ENCODE measurements at regions not wholly inside any gene's neighbourhood (a gene's known extent, or its start where the extent isn't known, plus 50 kb on each side); places are given as distances from the start of the nearest gene placed in this dataset.

DNA sequence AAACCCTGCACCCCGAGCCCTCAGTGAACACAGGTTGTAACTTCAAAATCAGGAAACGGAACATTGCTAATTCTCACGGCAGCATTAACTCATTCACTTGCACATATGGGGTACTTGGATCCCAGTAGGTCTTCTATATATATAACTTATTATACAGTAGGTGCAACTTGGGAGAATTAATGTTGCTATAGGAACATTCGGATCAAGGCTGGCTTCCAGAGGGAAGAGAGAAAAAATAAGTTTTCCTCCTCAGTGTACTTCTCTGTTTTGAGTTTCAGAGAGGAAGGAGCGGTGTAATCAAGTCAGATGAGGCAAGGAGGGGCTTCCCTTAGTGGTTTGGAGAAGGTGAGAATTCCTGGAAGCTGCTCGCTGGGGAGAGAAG, 90.9 kb upstream of the ZNF507 start:
- ChIA-PET POLR2A (no interaction called here), CTCF (ENCODE audit: unreplicated experiment) (no interaction called here)
- H3K9me2 ChIP-seq (ENCODE audit: insufficient read depth, low read length), result no peaks in the 10 kb centered on the region
- H3K4me3 ChIP-seq (ENCODE audit: low read depth, low read length, poor library complexity, severe bottlenecking), result no peak overlapping the region
- H3K36me3 ChIP-seq (ENCODE audit: insufficient read depth, low read length), result no peaks in the 10 kb centered on the region
- H3K79me2 ChIP-seq (ENCODE audit: insufficient read depth, low read depth, low read length), result no peaks in the 10 kb centered on the region
- intact Hi-C loops (cut with micrococcal nuclease; ENCODE audit: unreplicated experiment), result no loop called here
- H3K4me2 ChIP-seq (ENCODE audit: low read length), result no peak overlapping the region
- H2AFZ ChIP-seq (ENCODE audit: low read length), result no peak overlapping the region
- H3K27ac ChIP-seq (ENCODE audit: low read depth, low read length, poor library complexity, severe bottlenecking), result no peak overlapping the region
- H3K4me1 ChIP-seq (ENCODE audit: insufficient read depth, low read length, poor library complexity, severe bottlenecking), result no peaks in the 10 kb centered on the region
- H3K9me3 ChIP-seq (ENCODE audit: low read length), result no peaks in the 10 kb centered on the region
- no peaks in the 10 kb centered on the region for H4K20me1 ChIP-seq (ENCODE audit: insufficient read depth, low read length)
- BruUV-seq (replicated peaks), result no TSS peak
- DNase-seq (ENCODE audit: low spot score), result no peak
- no peak for TF ChIP-seq EZH2phosphoT487 (IDR thresholded peaks at IDR 0.05; ENCODE audit: borderline replicate concordance, low read depth, low read length)
- TF ChIP-seq, protein P1, sequence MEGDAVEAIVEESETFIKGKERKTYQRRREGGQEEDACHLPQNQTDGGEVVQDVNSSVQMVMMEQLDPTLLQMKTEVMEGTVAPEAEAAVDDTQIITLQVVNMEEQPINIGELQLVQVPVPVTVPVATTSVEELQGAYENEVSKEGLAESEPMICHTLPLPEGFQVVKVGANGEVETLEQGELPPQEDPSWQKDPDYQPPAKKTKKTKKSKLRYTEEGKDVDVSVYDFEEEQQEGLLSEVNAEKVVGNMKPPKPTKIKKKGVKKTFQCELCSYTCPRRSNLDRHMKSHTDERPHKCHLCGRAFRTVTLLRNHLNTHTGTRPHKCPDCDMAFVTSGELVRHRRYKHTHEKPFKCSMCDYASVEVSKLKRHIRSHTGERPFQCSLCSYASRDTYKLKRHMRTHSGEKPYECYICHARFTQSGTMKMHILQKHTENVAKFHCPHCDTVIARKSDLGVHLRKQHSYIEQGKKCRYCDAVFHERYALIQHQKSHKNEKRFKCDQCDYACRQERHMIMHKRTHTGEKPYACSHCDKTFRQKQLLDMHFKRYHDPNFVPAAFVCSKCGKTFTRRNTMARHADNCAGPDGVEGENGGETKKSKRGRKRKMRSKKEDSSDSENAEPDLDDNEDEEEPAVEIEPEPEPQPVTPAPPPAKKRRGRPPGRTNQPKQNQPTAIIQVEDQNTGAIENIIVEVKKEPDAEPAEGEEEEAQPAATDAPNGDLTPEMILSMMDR (conservative IDR thresholded peaks at IDR 0.05; ENCODE audit: low read length), result no peak

DNA sequence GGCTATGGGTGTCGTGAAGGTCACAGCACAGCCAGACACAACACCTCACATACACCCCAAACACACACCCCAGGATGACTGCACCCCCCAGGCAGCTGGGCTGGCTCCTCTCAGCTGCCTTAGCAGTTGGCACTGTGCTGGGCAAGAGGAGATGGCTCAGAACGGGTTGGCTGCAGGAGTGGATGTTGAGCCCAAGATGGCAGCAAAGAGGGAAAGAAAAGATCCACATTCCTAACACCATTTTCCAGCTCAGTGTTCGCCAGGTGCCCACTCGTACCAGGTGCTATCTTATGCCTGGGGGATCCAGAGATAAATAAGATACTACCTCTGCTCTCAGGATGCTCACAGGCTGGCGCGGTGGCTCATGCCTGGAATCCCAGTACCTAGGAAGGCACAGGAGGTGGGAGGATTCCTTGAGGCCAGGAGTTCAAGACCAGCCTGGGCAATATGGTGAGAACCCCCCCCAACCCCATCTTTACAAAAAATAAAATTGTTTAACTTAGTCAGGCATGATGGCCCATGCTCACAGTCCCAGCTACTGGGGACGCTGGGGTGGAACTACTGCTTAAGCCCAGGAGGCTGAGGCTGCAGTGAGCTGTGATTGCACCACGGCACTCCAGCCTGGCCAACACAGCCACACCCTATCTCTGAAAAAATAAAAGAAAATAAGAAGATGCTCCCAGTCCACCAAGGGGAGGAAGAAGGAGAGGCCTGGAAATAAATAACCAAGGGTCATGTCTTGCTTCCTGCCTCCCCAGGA, 89.7 kb upstream of the ZNF507 start:
- H3K9me3 ChIP-seq (ENCODE audit: low read length), result no peaks in the 10 kb centered on the region
- no peaks in the 10 kb centered on the region for H3K79me2 ChIP-seq (ENCODE audit: insufficient read depth, low read depth, low read length)
- intact Hi-C loops (cut with micrococcal nuclease; ENCODE audit: unreplicated experiment), result no loop called here
- no peaks in the 10 kb centered on the region for H3K4me1 ChIP-seq (ENCODE audit: insufficient read depth, low read length, poor library complexity, severe bottlenecking)
- DNase-seq (ENCODE audit: low spot score), result no peak
- ChIA-PET CTCF (ENCODE audit: unreplicated experiment) (no interaction called here), POLR2A (no interaction called here)
- no TSS peak for BruUV-seq (replicated peaks)
- H4K20me1 ChIP-seq (ENCODE audit: insufficient read depth, low read length), result no peaks in the 10 kb centered on the region
- H3K4me3 ChIP-seq (ENCODE audit: low read depth, low read length, poor library complexity, severe bottlenecking), result no peak overlapping the region
- no peaks in the 10 kb centered on the region for H3K9me2 ChIP-seq (ENCODE audit: insufficient read depth, low read length)
- no peak overlapping the region for H3K4me2 ChIP-seq (ENCODE audit: low read length)
- no peak overlapping the region for H2AFZ ChIP-seq (ENCODE audit: low read length)
- TF ChIP-seq EZH2phosphoT487 (IDR thresholded peaks at IDR 0.05; ENCODE audit: borderline replicate concordance, low read depth, low read length), result no peak
- TF ChIP-seq, protein P1 (conservative IDR thresholded peaks at IDR 0.05; ENCODE audit: low read length), result no peak
- H3K36me3 ChIP-seq (ENCODE audit: insufficient read depth, low read length), result no peaks in the 10 kb centered on the region
- no peak overlapping the region for H3K27ac ChIP-seq (ENCODE audit: low read depth, low read length, poor library complexity, severe bottlenecking)

DNA sequence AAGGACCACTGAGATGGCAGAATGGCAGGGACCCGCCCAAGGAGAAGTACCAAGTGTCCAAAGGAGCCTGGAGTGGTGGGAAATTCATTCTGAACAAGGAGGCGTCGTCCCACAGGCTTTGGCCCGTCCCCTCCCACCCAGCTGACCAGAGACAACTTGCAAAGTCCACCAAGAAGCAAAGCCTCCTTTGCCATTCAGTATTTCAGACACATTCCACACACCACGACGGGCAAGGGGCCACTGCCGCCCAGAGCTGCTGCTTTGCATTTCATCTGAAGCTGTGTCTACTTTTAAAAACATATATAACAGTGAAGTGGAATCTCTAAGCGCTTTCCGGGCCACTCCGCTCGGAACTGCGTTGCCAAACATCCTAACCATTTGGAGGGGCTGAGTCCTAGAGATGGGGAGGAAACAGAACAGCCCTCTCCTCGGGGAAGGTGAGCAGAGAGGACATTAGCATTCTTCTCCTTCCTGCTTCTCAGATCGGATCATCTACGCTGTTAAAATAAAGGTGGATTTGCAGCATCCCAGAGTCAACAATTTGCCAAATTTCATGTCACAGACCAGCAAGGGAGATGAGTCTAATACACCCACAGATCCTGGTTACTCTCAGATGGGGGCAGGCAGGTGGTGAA, 89.0 kb upstream of the ZNF507 start:
- no peak overlapping the region for H3K27ac ChIP-seq (ENCODE audit: low read depth, low read length, poor library complexity, severe bottlenecking)
- no peak overlapping the region for H2AFZ ChIP-seq (ENCODE audit: low read length)
- no peak overlapping the region for H3K4me2 ChIP-seq (ENCODE audit: low read length)
- H3K9me3 ChIP-seq (ENCODE audit: low read length), result no peaks in the 10 kb centered on the region
- TF ChIP-seq, protein P1 (conservative IDR thresholded peaks at IDR 0.05; ENCODE audit: low read length), result no peak
- no peak for TF ChIP-seq EZH2phosphoT487 (IDR thresholded peaks at IDR 0.05; ENCODE audit: borderline replicate concordance, low read depth, low read length)
- H3K36me3 ChIP-seq (ENCODE audit: insufficient read depth, low read length), result no peaks in the 10 kb centered on the region
- BruUV-seq (replicated peaks), result no TSS peak
- CTCF ChIA-PET (ENCODE audit: unreplicated experiment), result no interaction called here
- H3K4me1 ChIP-seq (ENCODE audit: insufficient read depth, low read length, poor library complexity, severe bottlenecking), result no peaks in the 10 kb centered on the region
- H4K20me1 ChIP-seq (ENCODE audit: insufficient read depth, low read length), result no peaks in the 10 kb centered on the region
- POLR2A ChIA-PET, result no interaction called here
- no peaks in the 10 kb centered on the region for H3K79me2 ChIP-seq (ENCODE audit: insufficient read depth, low read depth, low read length)
- no peak for DNase-seq (ENCODE audit: low spot score)
- intact Hi-C loops (cut with micrococcal nuclease; ENCODE audit: unreplicated experiment), result no loop called here
- no peaks in the 10 kb centered on the region for H3K9me2 ChIP-seq (ENCODE audit: insufficient read depth, low read length)
- no peak overlapping the region for H3K4me3 ChIP-seq (ENCODE audit: low read depth, low read length, poor library complexity, severe bottlenecking)
